HG03139 (cell line): ENCODE measurements at regions not wholly inside any gene's neighbourhood (a gene's known extent, or its start where the extent isn't known, plus 50 kb on each side); places are given as distances from the start of the nearest gene placed in this dataset.

Source experiments
- ATAC-seq: cut with Tn5 transposase; IDR thresholded peaks from one replicate; pipeline ENCODE4 v1.9.1; 2021; ENCODE audit not compliant: unreplicated experiment

GRCh38 chr3:28799084-28799483 is 450.5 kb upstream of the AZI2 start:
- ATAC-seq = no peak

- ATAC-seq = no peak
Observed at GRCh38 chr3:28800203-28800602, 451.6 kb upstream of the AZI2 start.

- no peak for ATAC-seq
Observed at GRCh38 chr3:28808068-28808467, 459.4 kb upstream of the AZI2 start.

DNA sequence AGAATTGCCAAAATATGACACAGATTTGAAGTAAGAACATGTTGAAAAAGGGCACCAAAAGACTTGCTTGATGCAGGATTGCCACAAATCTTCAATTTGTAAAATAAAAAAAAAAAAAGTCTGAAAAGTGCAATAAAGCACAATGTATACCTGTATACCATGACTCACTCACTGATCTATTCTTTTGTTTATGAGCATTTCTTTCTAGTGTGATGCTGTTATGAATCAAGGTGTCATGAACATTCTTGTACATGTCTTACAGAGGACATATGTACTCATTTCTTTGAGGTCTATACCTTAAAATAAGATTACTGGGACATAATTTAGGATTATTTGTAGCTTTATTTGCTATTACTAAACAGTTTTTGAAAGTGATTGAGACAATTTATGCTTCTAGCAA is 464.9 kb upstream of the RBMS3 start:
- no peak for ATAC-seq

DNA sequence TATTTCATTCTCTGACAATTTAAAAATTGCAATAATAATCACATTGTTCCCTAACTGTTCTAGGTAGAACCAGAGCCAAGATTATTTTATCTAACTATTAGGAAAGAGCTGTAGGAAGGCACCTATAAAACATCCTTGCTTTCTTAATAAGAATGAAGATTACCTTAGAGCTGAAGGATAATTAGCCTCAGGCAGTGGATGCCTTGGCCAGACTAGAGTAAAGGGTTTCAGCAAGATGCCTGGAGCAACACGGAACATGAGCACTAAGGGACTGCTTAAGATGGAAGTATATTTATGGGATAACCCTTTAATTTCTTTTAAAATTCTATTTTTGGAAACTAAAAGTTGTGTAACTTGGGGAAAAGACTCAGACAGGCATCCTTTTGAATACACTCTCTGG is 456.6 kb upstream of the RBMS3 start:
- no peak for ATAC-seq

DNA sequence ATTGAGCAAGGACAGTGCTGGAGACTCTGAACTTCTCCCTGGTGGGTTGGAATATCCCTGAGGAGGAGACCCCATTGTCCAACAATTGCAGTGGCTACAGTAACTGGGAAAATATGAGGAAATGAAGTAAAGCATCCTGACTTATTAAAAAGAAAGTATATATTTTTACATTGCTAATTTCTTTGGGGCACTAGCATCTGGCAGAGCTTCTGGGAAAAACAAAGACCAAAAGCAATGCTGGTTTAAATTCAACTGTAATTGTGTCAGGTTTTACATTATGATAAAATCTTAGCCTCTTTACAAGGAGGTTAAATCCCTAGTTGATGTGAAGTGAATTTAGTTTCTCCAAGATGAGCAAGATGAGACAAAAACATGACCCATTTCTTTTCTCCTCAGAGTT is 454.0 kb upstream of the RBMS3 start:
- no peak for ATAC-seq

GRCh38 chr3:28835249-28835648 is 445.6 kb upstream of the RBMS3 start:
- no peak for ATAC-seq

GRCh38 chr3:28835751-28836150 is 445.1 kb upstream of the RBMS3 start:
- ATAC-seq = no peak

DNA sequence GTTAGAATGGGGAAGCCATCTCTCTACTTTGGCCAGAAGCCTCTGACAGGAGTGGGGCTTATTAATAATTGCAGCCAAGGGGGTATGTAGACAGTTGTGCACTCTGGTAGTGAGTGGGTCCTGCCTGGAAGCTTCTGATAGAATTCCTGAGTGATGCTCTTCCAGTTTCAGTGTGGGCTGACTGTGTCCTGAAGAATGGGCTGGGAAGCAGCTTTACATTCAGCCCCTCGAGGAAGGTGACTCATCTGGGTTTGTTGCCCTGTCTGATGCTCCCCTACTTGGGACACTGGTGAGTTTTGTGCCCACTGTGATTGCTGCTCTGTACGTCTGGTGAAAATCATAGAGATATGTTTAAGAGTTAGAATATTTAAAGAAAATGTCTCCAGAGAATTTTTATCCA is 444.7 kb upstream of the RBMS3 start:
- no peak for ATAC-seq

- ATAC-seq = peak; percentile 62
Observed at GRCh38 chr3:28840976-28841376, 439.9 kb upstream of the RBMS3 start.

DNA sequence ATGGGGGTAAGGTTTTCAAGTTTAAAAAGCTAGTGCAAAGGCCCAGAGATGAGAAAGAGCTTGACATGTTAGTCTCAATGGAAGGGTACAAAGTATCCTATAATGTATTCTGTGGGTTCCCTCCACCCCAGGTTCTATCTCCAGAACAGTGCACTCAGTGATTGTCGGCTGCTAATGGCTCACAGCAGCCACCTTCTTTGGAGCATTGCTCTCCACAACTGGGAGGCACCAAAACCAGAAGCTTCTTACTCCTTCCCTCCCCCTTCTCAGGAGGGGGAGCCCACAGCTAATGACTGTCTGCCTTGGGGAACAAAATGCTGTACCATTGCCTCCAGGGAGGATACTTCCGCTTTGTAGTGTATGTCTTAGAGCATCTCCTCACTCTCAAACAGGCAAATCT is 439.4 kb upstream of the RBMS3 start:
- peak; percentile 24 for ATAC-seq

DNA sequence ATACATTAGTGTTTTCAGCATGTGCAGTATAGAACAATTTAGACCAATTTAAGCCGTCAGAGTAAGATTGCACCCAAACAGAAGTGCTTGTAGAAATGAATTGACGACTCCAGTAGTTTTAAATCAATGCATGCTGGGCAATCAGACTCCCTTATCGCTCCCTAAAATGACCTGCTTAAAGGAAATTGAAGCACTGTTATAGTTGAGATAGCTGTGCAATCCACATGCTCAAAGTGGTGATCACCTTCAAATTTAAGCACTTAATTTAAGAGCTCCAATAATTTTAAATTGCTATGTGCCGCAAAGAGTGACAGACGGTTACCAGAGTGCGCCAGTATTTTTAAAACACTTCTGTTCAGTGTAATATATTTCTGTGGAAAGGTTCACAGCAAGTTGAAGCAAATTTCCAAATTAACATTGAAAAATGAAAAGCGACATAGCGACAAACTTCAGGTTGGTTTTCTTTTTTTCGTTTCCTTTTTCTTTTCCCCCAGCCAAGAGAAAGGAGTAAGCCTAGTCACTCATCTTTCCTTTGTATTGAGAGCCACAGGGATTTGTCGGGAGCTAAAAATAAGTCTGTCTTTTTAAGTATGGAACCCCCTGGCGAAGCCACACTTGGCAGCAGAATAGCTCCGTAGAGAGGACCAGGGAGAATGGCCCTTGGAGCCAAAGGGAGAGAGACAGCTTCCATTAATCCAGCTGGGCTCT is 436.4 kb upstream of the RBMS3 start:
- no peak for ATAC-seq

- no peak for ATAC-seq
Observed at GRCh38 chr3:28845006-28845324, 435.9 kb upstream of the RBMS3 start.

- no peak for ATAC-seq
Observed at GRCh38 chr3:28846971-28847478, 433.8 kb upstream of the RBMS3 start.

- no peak for ATAC-seq
Observed at GRCh38 chr3:28847736-28848135, 433.1 kb upstream of the RBMS3 start.

DNA sequence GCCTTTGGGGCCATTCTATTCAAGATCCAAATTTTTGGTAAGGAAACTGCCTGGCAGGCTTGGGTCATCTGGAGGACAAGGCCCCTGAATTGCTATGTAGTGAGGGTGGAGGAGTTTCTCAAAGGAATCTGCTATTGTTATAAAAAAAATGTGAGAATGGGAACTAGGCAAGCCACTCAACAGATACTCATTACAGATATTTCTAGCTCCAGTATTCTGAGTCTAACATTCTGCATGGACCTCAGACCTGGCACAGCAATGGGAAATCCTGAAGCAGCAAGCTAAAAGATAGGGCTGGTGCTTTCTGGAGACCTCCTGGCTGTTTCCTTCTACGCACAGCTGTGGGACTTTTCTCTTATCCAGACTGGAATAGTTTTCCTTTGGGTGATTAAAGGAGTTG is 430.7 kb upstream of the RBMS3 start:
- ATAC-seq = no peak

DNA sequence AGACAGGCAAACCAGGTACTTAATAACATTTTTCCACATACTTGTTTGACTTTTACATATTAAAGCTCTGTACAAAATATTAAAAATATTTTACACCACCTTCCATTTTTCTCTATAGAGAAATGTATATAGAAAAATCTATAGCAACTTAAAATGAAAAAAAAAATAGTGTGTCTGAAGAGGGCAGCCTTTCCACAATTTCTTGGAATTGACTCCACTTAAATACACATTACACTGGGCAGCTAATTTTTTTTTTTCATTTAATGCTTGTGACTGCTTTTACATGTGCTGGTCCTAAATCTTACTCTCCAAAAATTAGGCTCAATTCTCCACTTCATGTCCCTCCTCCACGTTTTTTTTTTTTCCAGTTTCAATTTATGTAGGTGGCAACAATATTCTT is 427.0 kb upstream of the RBMS3 start:
- ATAC-seq = no peak

GRCh38 chr3:28856796-28857195 is 424.1 kb upstream of the RBMS3 start:
- no peak for ATAC-seq

GRCh38 chr3:28859897-28860296 is 421.0 kb upstream of the RBMS3 start:
- ATAC-seq = no peak

DNA sequence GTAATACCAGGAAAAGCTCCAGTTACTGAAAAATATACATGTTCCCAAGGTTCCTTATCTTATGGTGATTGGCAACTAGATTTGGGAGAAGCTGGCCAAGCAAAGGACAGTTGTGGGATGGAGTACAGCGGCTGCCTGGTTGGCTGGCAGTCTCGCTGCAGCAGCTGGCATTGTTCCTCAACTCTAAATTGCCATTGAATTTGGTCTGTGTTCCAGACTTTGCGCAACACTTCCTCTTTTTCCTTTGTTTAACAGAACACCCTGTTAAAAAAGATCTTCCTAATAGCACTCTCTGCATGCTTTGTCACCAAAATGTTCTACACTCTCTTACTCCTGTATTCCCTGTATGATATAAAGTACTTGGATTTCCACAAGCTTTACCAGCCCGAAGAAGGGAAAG is 420.6 kb upstream of the RBMS3 start:
- ATAC-seq = no peak

- no peak for ATAC-seq
Observed at GRCh38 chr3:28863186-28863585, 417.7 kb upstream of the RBMS3 start.

DNA sequence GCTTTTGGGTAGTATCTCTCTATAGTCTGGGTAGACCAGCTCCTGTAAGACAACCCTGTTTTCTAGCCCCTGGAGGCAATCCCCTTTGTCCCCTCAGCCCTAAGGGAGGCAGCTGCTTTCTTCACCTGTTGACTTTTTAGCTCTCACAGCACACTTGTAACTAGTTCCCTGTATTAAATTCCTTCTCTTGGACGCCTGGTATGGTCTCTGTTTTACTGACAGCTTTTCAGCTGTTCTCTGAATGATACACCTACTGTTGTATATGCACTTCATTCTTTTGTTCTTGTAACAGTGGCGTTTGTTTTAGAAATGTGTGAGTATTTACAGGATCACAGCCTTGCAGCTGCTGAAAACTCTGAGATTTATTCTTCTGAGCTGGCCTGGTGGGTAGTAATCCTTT is 413.0 kb upstream of the RBMS3 start:
- ATAC-seq = no peak

- no peak for ATAC-seq
Observed at GRCh38 chr3:28868897-28869296, 412.0 kb upstream of the RBMS3 start.
